Heart left ventricle (tissue), 13 donors: ENCODE measurements at regions not wholly inside any gene's neighbourhood (a gene's known extent, or its start where the extent isn't known, plus 50 kb on each side); places are given as distances from the start of the nearest gene placed in this dataset.

Source experiments
- CTCF ChIP-seq, 12 donors: fragments of 200-600 bp; sonication (generic) in 4 of 12; IDR thresholded peaks; one replicate each; pipeline versions ENCODE4 v1.5.0 to v1.8.0; 2018 to 2022; ENCODE audit warnings: antibody characterized with exemption in 12 of 12, mild to moderate bottlenecking in 5 of 12
- POLR2A ChIP-seq, 2 donors: fragments of 450-650 bp; IDR thresholded peaks; one replicate each; pipeline ENCODE4 v1.6.1; 2017; ENCODE audit warnings: antibody characterized with exemption in 2 of 2, mild to moderate bottlenecking in 2 of 2, moderate library complexity in 2 of 2
- donor health status: ischemic (EF 13 %, LVEDD 7.1; RV severe dilation, severe dysfunction).
- donor health status: DM: no; HTN: yes; CAD: no.
- donor health status: DM: no; HTN: no; CAD: no.
- donor health status: ischemic (EF 25% LVEDD 6.9; RV normal size, moderate dysfunction).
- donor health status: ischemic (EF 25% LVEDD 5.7; RV mildly dilated, moderate dysfunction).
- donor health status: ischemic (EF 35%, LVEDD 5.7; RV mildly dilated, moderate dysfunction).
- donor health status: nonischemic (EF 11% LVEDD 7.7; RV severe dilation, severe dysfunction).
- donor health status: DM: yes; HTN: yes; CAD: no.
- donor health status: PGD.
- donor health status: ischemic (EF 29% LVEDD 5.4; RV normal size, mild dysfunction).
- donor health status: nonischemic (EF 23%, LVEDD 6.1; RV moderate dilation, normal function).

- TF ChIP-seq CTCF (IDR thresholded peaks at IDR 0.05) (no peak), POLR2A (IDR thresholded peaks at IDR 0.05) (no peak)
Observed at GRCh38 chr3:176839901-176840300, 357.4 kb downstream of the TBL1XR1 start.
